Heart left ventricle (tissue), 16 donors: ENCODE measurements at regions not wholly inside any gene's neighbourhood (a gene's known extent, or its start where the extent isn't known, plus 50 kb on each side); places are given as distances from the start of the nearest gene placed in this dataset.

ENCODE experiments used
- ATAC-seq, 4 donors: fragments of 200-7000 bp; cut with Tn5 transposase; one replicate each; pipeline ENCODE4 v1.9.1; 2020 to 2022; ENCODE audit warnings: moderate library complexity in 4 of 4, mild to moderate bottlenecking in 3 of 4, moderate number of reproducible peaks in 1 of 4
- DNase-seq, 5 donors: peaks; one replicate each; pipeline ENCODE4 v3.0.0-alpha.2; 2020
- H3K27ac ChIP-seq, 12 donors: fragments of 200-600 bp; sonication (generic) in 4 of 12; one replicate each; pipeline versions ENCODE4 v1.5.0 to v1.8.0; 2016 to 2022; ENCODE audit warnings: mild to moderate bottlenecking in 2 of 12
- H3K27me3 ChIP-seq, 9 donors: fragments of 200-600 bp; sonication (generic) in 2 of 9; one replicate each; pipeline versions ENCODE4 v1.5.1 to v1.8.0; 2016 to 2022; ENCODE audit warnings: mild to moderate bottlenecking in 3 of 9
- H3K36me3 ChIP-seq, 9 donors: fragments of 200-600 bp; sonication (generic) in 2 of 9; one replicate each; pipeline versions ENCODE4 v1.5.0 to v1.8.0; 2018 to 2022; ENCODE audit warnings: mild to moderate bottlenecking in 2 of 9
- H3K4me1 ChIP-seq, 12 donors: fragments of 200-600 bp; sonication (generic) in 4 of 12; one replicate each; pipeline versions ENCODE4 v1.5.0 to v1.8.0; 2016 to 2022; ENCODE audit warnings: mild to moderate bottlenecking in 3 of 12
- H3K4me3 ChIP-seq, 12 donors: fragments of 200-600 bp; sonication (generic) in 4 of 12; one replicate each; pipeline versions ENCODE4 v1.5.0 to v1.8.0; 2017 to 2022; ENCODE audit warnings: mild to moderate bottlenecking in 9 of 12, moderate library complexity in 4 of 12
- H3K9me3 ChIP-seq, 12 donors: fragments of 200-600 bp; sonication (generic) in 4 of 12; one replicate each; pipeline versions ENCODE4 v1.5.0 to v1.8.0; 2016 to 2022; ENCODE audit warnings: mild to moderate bottlenecking in 1 of 12
- CTCF ChIP-seq, 12 donors: fragments of 200-600 bp; sonication (generic) in 4 of 12; IDR thresholded peaks; one replicate each; pipeline versions ENCODE4 v1.5.0 to v1.8.0; 2018 to 2022; ENCODE audit warnings: antibody characterized with exemption in 12 of 12, mild to moderate bottlenecking in 5 of 12
- POLR2A ChIP-seq, 2 donors: fragments of 450-650 bp; IDR thresholded peaks; one replicate each; pipeline ENCODE4 v1.6.1; 2017; ENCODE audit warnings: antibody characterized with exemption in 2 of 2, mild to moderate bottlenecking in 2 of 2, moderate library complexity in 2 of 2
- WGBS, 4 donors: extraction: QIAGEN DNeasy Blood & Tissue Kit in 2 of 4; methylation state at CpG; one replicate each; pipeline versions ENCODE4 v1.1.5 to v1.1.7; 2013 to 2018; 5-methylcytosine and 5-hydroxymethylcytosine counted together
- intact Hi-C, 10 donors: fragments of 100-400 bp; cut with DNase I; formaldehyde crosslinking; loops; one replicate each; pipeline versions ENCODE4 v1.11.1 to v1.14.2; 2022
- donor health status: ischemic (EF 13 %, LVEDD 7.1; RV severe dilation, severe dysfunction).
- donor health status: healthy with polysubstance abuse.
- donor health status: DM: no; HTN: yes; CAD: no.
- donor health status: DM: no; HTN: no; CAD: no.
- donor health status: ischemic (EF 25% LVEDD 6.9; RV normal size, moderate dysfunction).
- donor health status: ischemic (EF 25% LVEDD 5.7; RV mildly dilated, moderate dysfunction).
- donor health status: healthy.
- donor health status: DM: yes; HTN: yes; CAD: no.
- donor health status: ischemic (EF 35%, LVEDD 5.7; RV mildly dilated, moderate dysfunction).
- donor health status: nonischemic (EF 11% LVEDD 7.7; RV severe dilation, severe dysfunction).
- donor health status: DM: yes; HTN: yes; CAD: no.
- donor health status: PGD.
- donor health status: ischemic (EF 29% LVEDD 5.4; RV normal size, mild dysfunction).
- donor health status: nonischemic (EF 23%, LVEDD 6.1; RV moderate dilation, normal function).

GRCh38 chr5:97408331-97408730 is 225.3 kb upstream of the RIOK2 start:
- Histone ChIP-seq H3K27ac (no peak overlapping the region), H3K4me1 (no peaks in the 10 kb centered on the region), H3K4me3 (no peak overlapping the region), H3K9me3 (peaks cover 0 to 4% (median 0%) of the 10 kb centered on the region in 12 donors), H3K36me3 (no peaks in the 10 kb centered on the region), H3K27me3 (no peaks in the 10 kb centered on the region)
- DNase-seq (no peak), ATAC-seq (no peak)
- TF ChIP-seq POLR2A (IDR thresholded peaks at IDR 0.05) (no peak), CTCF (IDR thresholded peaks at IDR 0.05) (no peak)
- WGBS, 4 donors: 72 to 82% (median 79%) methylated on average over 8 to 9 of the region's 9 CpGs
- intact Hi-C loops: no loop called here

DNA sequence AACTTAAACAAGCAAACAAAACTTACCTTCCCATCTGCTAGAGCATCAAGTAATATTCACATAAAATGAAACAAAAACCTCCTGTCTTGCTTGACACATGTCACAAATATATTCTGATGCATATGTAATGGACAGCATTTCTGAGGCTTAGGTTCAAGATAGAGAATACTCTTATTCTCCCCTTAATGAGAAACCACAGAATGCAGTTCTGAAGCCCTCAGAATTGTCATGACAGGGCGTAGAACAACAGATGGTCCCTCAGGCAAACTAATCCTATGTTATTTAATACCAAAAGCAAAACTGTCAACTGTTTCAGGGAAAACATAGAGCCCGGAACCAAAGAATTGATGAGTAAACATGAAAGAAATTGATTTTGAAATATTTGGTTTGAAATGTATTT is 229.9 kb upstream of the RIOK2 start:
- no peaks in the 10 kb centered on the region for H3K4me1 ChIP-seq
- no peaks in the 10 kb centered on the region for H3K27me3 ChIP-seq
- H3K36me3 ChIP-seq: no peaks in the 10 kb centered on the region
- H3K9me3 ChIP-seq: no peaks in the 10 kb centered on the region
- intact Hi-C loops: no loop called here
- no peak overlapping the region for H3K27ac ChIP-seq
- TF ChIP-seq POLR2A (IDR thresholded peaks at IDR 0.05) (no peak), CTCF (IDR thresholded peaks at IDR 0.05) (no peak)
- no peak for DNase-seq
- WGBS, 4 donors: 86 to 89% (median 88%) methylated on average over 2 of the region's 2 CpGs
- ATAC-seq: no peak
- no peak overlapping the region for H3K4me3 ChIP-seq

GRCh38 chr5:97417986-97418385 is 234.9 kb upstream of the RIOK2 start:
- no peak for ATAC-seq
- no peaks in the 10 kb centered on the region for H3K9me3 ChIP-seq
- H3K27ac ChIP-seq: no peak overlapping the region
- no peaks in the 10 kb centered on the region for H3K27me3 ChIP-seq
- no peaks in the 10 kb centered on the region for H3K4me1 ChIP-seq
- no peak overlapping the region for H3K4me3 ChIP-seq
- TF ChIP-seq CTCF (IDR thresholded peaks at IDR 0.05) (no peak), POLR2A (IDR thresholded peaks at IDR 0.05) (no peak)
- intact Hi-C loops: no loop called here
- H3K36me3 ChIP-seq: no peaks in the 10 kb centered on the region
- no peak for DNase-seq

DNA sequence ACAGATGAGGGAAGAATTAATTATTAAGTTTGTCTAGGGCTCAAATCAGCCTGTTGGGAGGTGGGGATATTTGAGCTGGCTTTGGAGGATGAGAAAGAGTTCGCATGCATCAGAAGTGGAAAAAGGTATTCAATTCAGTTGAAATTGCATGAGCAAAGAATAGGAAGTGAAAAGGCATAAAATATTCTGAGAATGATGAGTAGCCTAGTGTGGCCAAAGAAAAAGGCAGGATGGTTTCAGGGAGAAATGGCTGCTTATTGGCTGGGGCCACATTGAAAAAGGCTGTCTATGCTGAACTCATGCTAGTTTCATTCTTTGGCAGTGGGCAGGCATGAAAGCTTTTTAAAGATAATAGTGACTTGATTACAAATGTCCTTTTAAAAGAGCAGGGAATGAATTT is 235.4 kb upstream of the RIOK2 start:
- ATAC-seq (no peak), DNase-seq (no peak)
- WGBS, 4 donors: 39 to 90% (median 46%) methylated on average over 1 of the region's 1 CpG
- H3K4me1 ChIP-seq: no peaks in the 10 kb centered on the region
- TF ChIP-seq POLR2A (IDR thresholded peaks at IDR 0.05) (no peak), CTCF (IDR thresholded peaks at IDR 0.05) (no peak)
- intact Hi-C loops: no loop called here
- H3K36me3 ChIP-seq: no peaks in the 10 kb centered on the region
- H3K9me3 ChIP-seq: no peaks in the 10 kb centered on the region
- no peaks in the 10 kb centered on the region for H3K27me3 ChIP-seq
- H3K27ac ChIP-seq: no peak overlapping the region
- no peak overlapping the region for H3K4me3 ChIP-seq
